ENCODE measurements at regions not wholly inside any gene's neighbourhood (a gene's known extent, or its start where the extent isn't known, plus 50 kb on each side); places are given as distances from the start of the nearest gene placed in this dataset.

- TF ChIP-seq, protein P1, sequence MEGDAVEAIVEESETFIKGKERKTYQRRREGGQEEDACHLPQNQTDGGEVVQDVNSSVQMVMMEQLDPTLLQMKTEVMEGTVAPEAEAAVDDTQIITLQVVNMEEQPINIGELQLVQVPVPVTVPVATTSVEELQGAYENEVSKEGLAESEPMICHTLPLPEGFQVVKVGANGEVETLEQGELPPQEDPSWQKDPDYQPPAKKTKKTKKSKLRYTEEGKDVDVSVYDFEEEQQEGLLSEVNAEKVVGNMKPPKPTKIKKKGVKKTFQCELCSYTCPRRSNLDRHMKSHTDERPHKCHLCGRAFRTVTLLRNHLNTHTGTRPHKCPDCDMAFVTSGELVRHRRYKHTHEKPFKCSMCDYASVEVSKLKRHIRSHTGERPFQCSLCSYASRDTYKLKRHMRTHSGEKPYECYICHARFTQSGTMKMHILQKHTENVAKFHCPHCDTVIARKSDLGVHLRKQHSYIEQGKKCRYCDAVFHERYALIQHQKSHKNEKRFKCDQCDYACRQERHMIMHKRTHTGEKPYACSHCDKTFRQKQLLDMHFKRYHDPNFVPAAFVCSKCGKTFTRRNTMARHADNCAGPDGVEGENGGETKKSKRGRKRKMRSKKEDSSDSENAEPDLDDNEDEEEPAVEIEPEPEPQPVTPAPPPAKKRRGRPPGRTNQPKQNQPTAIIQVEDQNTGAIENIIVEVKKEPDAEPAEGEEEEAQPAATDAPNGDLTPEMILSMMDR (conservative IDR thresholded peaks at IDR 0.05 in 1 of 2, IDR thresholded peaks at IDR 0.05 in 1 of 2; ENCODE audit: extremely low read depth in 1 of 2, insufficient read depth in 1 of 2, low read depth in 1 of 2, low read length in 2 of 2): no peak
- no peak for TF ChIP-seq EZH2 (IDR thresholded peaks at IDR 0.05; ENCODE audit: borderline replicate concordance, low read length)
Measured at GRCh38 chr7:131649003-131649541, 92.6 kb upstream of the PODXL start.
